ENCODE measurements at regions not wholly inside any gene's neighbourhood (a gene's known extent, or its start where the extent isn't known, plus 50 kb on each side); places are given as distances from the start of the nearest gene placed in this dataset.

DNA sequence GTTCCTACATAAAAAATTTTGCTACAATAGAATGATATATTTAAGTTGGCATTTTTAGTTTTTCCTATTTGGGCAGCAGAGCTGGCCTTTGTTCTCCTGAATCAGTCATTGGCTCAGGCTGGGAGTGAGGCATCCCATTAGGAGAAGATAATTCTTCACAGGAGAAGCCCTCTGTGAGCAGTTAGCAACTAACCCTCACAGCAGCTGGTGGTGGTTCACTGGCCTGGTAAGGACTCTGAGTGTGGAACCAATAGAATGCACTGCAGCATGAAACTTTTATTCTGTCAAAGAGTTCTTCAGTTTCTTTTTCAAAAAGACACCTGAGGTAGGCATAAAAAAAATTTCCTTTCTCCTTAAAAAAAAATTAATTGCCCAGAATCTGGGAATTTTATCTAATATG lies 562.6 kb downstream of the ZNF385D start:
- Histone ChIP-seq H3K56ac (ENCODE audit: extremely low read depth, insufficient read depth, low read length) (no peak overlapping the region), H2AK5ac (ENCODE audit: low read depth, low read length) (no peak overlapping the region), H2AFZ (replicated peaks; ENCODE audit: low read length, poor library complexity) (no peak overlapping the region), H2BK5ac (ENCODE audit: low read depth, low read length, poor library complexity, severe bottlenecking) (no peak overlapping the region), H3K36me3 (ENCODE audit: control insufficient read depth, insufficient read depth, low read length) (no peaks in the 10 kb centered on the region), H3K4me2 (ENCODE audit: low read depth, low read length) (no peak overlapping the region), H3K9ac (ENCODE audit: low read depth, low read length) (no peak overlapping the region), H3K9me3 (ENCODE audit: control insufficient read depth, insufficient read depth, low read length) (peaks cover 3% of the 10 kb centered on the region; the same call in 1 of the 2 replicates), H3K27ac (ENCODE audit: insufficient read depth, low read length) (no peak overlapping the region), H3K4ac (ENCODE audit: low read depth, low read length) (no peak overlapping the region), H2BK15ac (ENCODE audit: low read depth, low read length) (no peak overlapping the region), H3K18ac (ENCODE audit: low read depth, low read length) (no peak overlapping the region), H3K4me3 (ENCODE audit: insufficient read depth, low read depth, low read length) (no peak overlapping the region), H4K5ac (ENCODE audit: low read depth, low read length) (no peak overlapping the region), H3K23ac (ENCODE audit: low read depth, low read length) (no peak overlapping the region), H3K14ac (replicated peaks; ENCODE audit: low read depth, low read length) (no peak overlapping the region), H3K9me1 (ENCODE audit: insufficient read depth, low read length) (no peaks in the 10 kb centered on the region), H4K91ac (ENCODE audit: insufficient read depth, low read depth, low read length) (no peak overlapping the region), H4K20me1 (ENCODE audit: insufficient read depth, low read length) (no peaks in the 10 kb centered on the region), H3K27me3 (ENCODE audit: control insufficient read depth, insufficient read depth, low read length) (no peaks in the 10 kb centered on the region), H4K8ac (ENCODE audit: low read depth in 2 of 2, low read length in 2 of 2) (no peak overlapping the region), H2BK20ac (ENCODE audit: low read depth, low read length) (no peak overlapping the region), H2AK9ac (replicated peaks; ENCODE audit: low read depth, low read length, poor library complexity) (no peak overlapping the region), H2BK120ac (ENCODE audit: low read depth, low read length) (no peak overlapping the region), H3K79me1 (ENCODE audit: low read depth in 1 of 2, low read length in 2 of 2) (no peaks in the 10 kb centered on the region), H3K4me1 (ENCODE audit: control insufficient read depth, insufficient read depth, low read length) (no peaks in the 10 kb centered on the region)
- BruUV-seq (replicated peaks): no TSS peak
- in situ Hi-C loops (cut with MboI; ENCODE audit: low sequenced_read_pairs) (no loop called here), intact Hi-C loops (cut with micrococcal nuclease) (no loop called here), dilution Hi-C loops (cut with HindIII; ENCODE audit: low sequenced_read_pairs, unreplicated experiment) (no loop called here)
- TF ChIP-seq RCOR1 (IDR thresholded peaks at IDR 0.05; ENCODE audit: insufficient replicate concordance, low read length) (no peak), CHD1 (IDR thresholded peaks at IDR 0.05; ENCODE audit: low read depth, low read length) (no peak), BHLHE40 (IDR thresholded peaks at IDR 0.05; ENCODE audit: low read depth, low read length) (no peak), RFX5 (IDR thresholded peaks at IDR 0.05; ENCODE audit: low read depth, low read length) (no peak), USF2 (IDR thresholded peaks at IDR 0.05; ENCODE audit: low read depth, low read length) (no peak), NFE2L2 (IDR thresholded peaks at IDR 0.05; ENCODE audit: low read depth, low read length) (no peak), FOS (IDR thresholded peaks at IDR 0.05; ENCODE audit: low read depth, low read length) (no peak), CEBPB (IDR thresholded peaks at IDR 0.05; ENCODE audit: low read depth, low read length) (no peak), RAD21 (IDR thresholded peaks at IDR 0.05; ENCODE audit: low read length) (no peak), MXI1 (IDR thresholded peaks at IDR 0.05; ENCODE audit: borderline replicate concordance, low read depth, low read length) (no peak), POLR2A (IDR thresholded peaks at IDR 0.05; ENCODE audit: low read depth, low read length) (no peak)
- TF ChIP-seq, protein P1, sequence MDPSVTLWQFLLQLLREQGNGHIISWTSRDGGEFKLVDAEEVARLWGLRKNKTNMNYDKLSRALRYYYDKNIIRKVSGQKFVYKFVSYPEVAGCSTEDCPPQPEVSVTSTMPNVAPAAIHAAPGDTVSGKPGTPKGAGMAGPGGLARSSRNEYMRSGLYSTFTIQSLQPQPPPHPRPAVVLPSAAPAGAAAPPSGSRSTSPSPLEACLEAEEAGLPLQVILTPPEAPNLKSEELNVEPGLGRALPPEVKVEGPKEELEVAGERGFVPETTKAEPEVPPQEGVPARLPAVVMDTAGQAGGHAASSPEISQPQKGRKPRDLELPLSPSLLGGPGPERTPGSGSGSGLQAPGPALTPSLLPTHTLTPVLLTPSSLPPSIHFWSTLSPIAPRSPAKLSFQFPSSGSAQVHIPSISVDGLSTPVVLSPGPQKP (IDR thresholded peaks at IDR 0.05; ENCODE audit: borderline replicate concordance, low read depth, low read length): no peak
- ChIA-PET CTCF (no interaction called here), POLR2A (ENCODE audit: unreplicated experiment) (no interaction called here)
- DNase-seq (no peak), ATAC-seq (ENCODE audit: low read depth) (no peak)
